OCI-LY3 (cell line): ENCODE measurements at regions not wholly inside any gene's neighbourhood (a gene's known extent, or its start where the extent isn't known, plus 50 kb on each side); places are given as distances from the start of the nearest gene placed in this dataset.

Source experiments
- H2AFZ ChIP-seq: fragments of 200-600, 300-600 bp; shearing (Covaris generic); 2 replicates; pipeline ENCODE4 v1.6.0; 2014; ENCODE audit warnings: antibody characterized with exemption, low read depth, low read length
- H3K27ac ChIP-seq: fragments of 200-600, 300-600 bp; sonication (generic); 2 replicates; pipeline ENCODE4 v1.5.1; 2014; ENCODE audit warnings: mild to moderate bottlenecking, low read length, moderate library complexity, mixed read lengths
- H3K27me3 ChIP-seq: fragments of 200-600, 300-600 bp; sonication (generic); 2 replicates; pipeline ENCODE4 v1.6.1; 2014; ENCODE audit warnings: low read depth, low read length, mixed read lengths
- H3K36me3 ChIP-seq: fragments of 200-600, 300-600 bp; sonication (generic); replicated peaks from 2 replicates; pipeline ENCODE3; 2014; ENCODE audit warnings: low read depth, low read length, mixed read lengths
- H3K4me1 ChIP-seq: fragments of 300-600, 200-600 bp; sonication (generic); 2 replicates; pipeline ENCODE4 v1.6.1; 2014; ENCODE audit warnings: low read length, mixed read lengths
- H3K4me2 ChIP-seq: fragments of 200-600, 300-600 bp; sonication (generic); 2 replicates; pipeline ENCODE4 v1.6.1; 2014; ENCODE audit warnings: low read length, mixed read lengths
- H3K4me3 ChIP-seq: fragments of 300-600, 200-600 bp; sonication (generic); 2 replicates; pipeline ENCODE4 v1.5.1; 2014; ENCODE audit warnings: antibody characterized with exemption, mild to moderate bottlenecking, low read length, moderate library complexity
- H3K79me2 ChIP-seq: fragments of 300-600, 200-600 bp; shearing (Covaris generic); 2 replicates; pipeline ENCODE4 v1.6.1; 2014; ENCODE audit warnings: mild to moderate bottlenecking, low read length, mixed read lengths
- H3K9ac ChIP-seq: fragments of 300-600, 200-600 bp; shearing (Covaris generic); 2 replicates; pipeline ENCODE4 v1.6.0; 2014; ENCODE audit warnings: mild to moderate bottlenecking, low read length, moderate library complexity
- H3K9me3 ChIP-seq: fragments of 200-600, 300-600 bp; shearing (Covaris generic); 2 replicates; pipeline ENCODE4 v1.6.1; 2014; ENCODE audit warnings: low read length, mixed read lengths; ENCODE audit not compliant: insufficient read depth
- H4K20me1 ChIP-seq: fragments of 200-600, 300-600 bp; sonication (generic); 2 replicates; pipeline ENCODE4 v1.6.1; 2016; ENCODE audit warnings: low read length, mixed read lengths; ENCODE audit not compliant: insufficient read depth
- CTCF ChIP-seq: fragments of 200-600, 300-600 bp; sonication (generic); IDR thresholded peaks from 2 replicates; pipeline ENCODE4 v1.5.1; 2014; ENCODE audit warnings: antibody characterized with exemption, low read length, low read depth
- EZH2phosphoT487 ChIP-seq: fragments of 200-600 bp; shearing (Covaris generic); IDR thresholded peaks from 2 replicates; pipeline ENCODE4 v1.6.1; 2018; ENCODE audit warnings: antibody characterized with exemption, mixed run types, low read depth

GRCh38 chr4:72205298-72205697 lies 173.5 kb downstream of the NPFFR2 start:
- H4K20me1 ChIP-seq: no peaks in the 10 kb centered on the region
- no peak overlapping the region for H2AFZ ChIP-seq
- TF ChIP-seq EZH2phosphoT487 (no peak), CTCF (no peak)
- H3K9ac ChIP-seq: no peak overlapping the region
- H3K4me1 ChIP-seq: peaks cover 46% of the 10 kb centered on the region
- no peak overlapping the region for H3K4me3 ChIP-seq
- no peaks in the 10 kb centered on the region for H3K9me3 ChIP-seq
- no peak overlapping the region for H3K4me2 ChIP-seq
- H3K27me3 ChIP-seq: no peaks in the 10 kb centered on the region
- no peak overlapping the region for H3K27ac ChIP-seq
- no peaks in the 10 kb centered on the region for H3K79me2 ChIP-seq
- no peaks in the 10 kb centered on the region for H3K36me3 ChIP-seq

- no peak for TF ChIP-seq EZH2phosphoT487
- no peak for TF ChIP-seq CTCF
- Histone ChIP-seq H3K79me2 (no peaks in the 10 kb centered on the region), H3K9me3 (no peaks in the 10 kb centered on the region), H3K27ac (no peak overlapping the region), H2AFZ (no peak overlapping the region), H3K27me3 (no peaks in the 10 kb centered on the region), H3K4me3 (no peak overlapping the region), H3K9ac (no peak overlapping the region), H3K4me2 (no peak overlapping the region), H4K20me1 (no peaks in the 10 kb centered on the region), H3K4me1 (peaks cover 46% of the 10 kb centered on the region), H3K36me3 (no peaks in the 10 kb centered on the region)
Observed at GRCh38 chr4:72205831-72206230, 174.0 kb downstream of the NPFFR2 start.

GRCh38 chr4:72207196-72207595 lies 175.4 kb downstream of the NPFFR2 start:
- H3K27me3 ChIP-seq: no peaks in the 10 kb centered on the region
- peaks cover 46% of the 10 kb centered on the region for H3K4me1 ChIP-seq
- peak overlapping the region; percentile 6; the same call in 1 of the 2 replicates for H3K4me2 ChIP-seq
- no peak overlapping the region for H2AFZ ChIP-seq
- no peaks in the 10 kb centered on the region for H3K79me2 ChIP-seq
- H3K9ac ChIP-seq: no peak overlapping the region
- TF ChIP-seq EZH2phosphoT487 (no peak), CTCF (no peak)
- no peaks in the 10 kb centered on the region for H3K36me3 ChIP-seq
- no peak overlapping the region for H3K27ac ChIP-seq
- no peaks in the 10 kb centered on the region for H3K9me3 ChIP-seq
- no peaks in the 10 kb centered on the region for H4K20me1 ChIP-seq
- H3K4me3 ChIP-seq: no peak overlapping the region

- Histone ChIP-seq H2AFZ (peak overlapping the region; percentile 61), H3K9ac (peak overlapping the region; percentile 1; the same call in 1 of the 2 replicates), H3K4me3 (no peak overlapping the region), H3K4me1 (peaks cover 46% of the 10 kb centered on the region), H3K27me3 (no peaks in the 10 kb centered on the region), H3K36me3 (no peaks in the 10 kb centered on the region), H3K79me2 (no peaks in the 10 kb centered on the region), H3K9me3 (no peaks in the 10 kb centered on the region), H4K20me1 (no peaks in the 10 kb centered on the region), H3K4me2 (peak overlapping the region; percentile 36), H3K27ac (peak overlapping the region; percentile 55)
- TF ChIP-seq EZH2phosphoT487 (no peak), CTCF (no peak)
Observed at GRCh38 chr4:72208421-72209075, 176.7 kb downstream of the NPFFR2 start.
